HepG2 (cell line): ENCODE measurements at regions not wholly inside any gene's neighbourhood (a gene's known extent, or its start where the extent isn't known, plus 50 kb on each side); places are given as distances from the start of the nearest gene placed in this dataset.

ENCODE experiments used
- ATAC-seq: fragments of 200-7000 bp; cut with Tn5 transposase; 3 replicates; pipeline ENCODE4 v1.9.1; 2020; ENCODE audit warnings: mild to moderate bottlenecking, moderate library complexity
- BruUV-seq: library from RNA; stranded (reverse); fragments of 400-500 nt; replicated peaks from 2 replicates; lab custom pipeline; 2021; lab: Mats Ljungman, UMichigan
- CTCF ChIA-PET: fragments of 300-600 bp; formaldehyde crosslinking; extraction: SDS; loops from one replicate; lab custom pipeline; 2021; ENCODE audit warnings: low total read pairs, inconsistent platforms, low intra/inter-chr PET ratio; lab: Yijun Ruan, JAX
- POLR2A ChIA-PET: fragments of 350-600 bp; sonication (Branson Sonifier 250); formaldehyde crosslinking; loops from one replicate; lab custom pipeline; 2020; ENCODE audit warnings: antibody characterized with exemption, inconsistent platforms; lab: Yijun Ruan, JAX
- DNase-seq: peaks from one replicate; pipeline ENCODE4 v3.0.0-alpha.2; 2015; ENCODE audit warnings: low spot score
- FAIRE-seq: peaks from 3 replicates; lab custom pipeline; 2011; peaks lifted over from hg19 to GRCh38; lab: Jason Lieb, UNC
- H2AFZ ChIP-seq: one replicate; pipeline ENCODE4 v1.6.1; 2011; ENCODE audit warnings: low read length, inconsistent platforms
- H3K27ac ChIP-seq: fragments of 300-600 bp; 3 replicates; pipeline ENCODE4 v1.8.0; 2011; ENCODE audit warnings: mixed run types, mild to moderate bottlenecking, mixed read lengths, low read length, inconsistent platforms; ENCODE audit not compliant: insufficient read depth; ENCODE audit errors: extremely low read length
- H3K27me3 ChIP-seq, 2 experiments: fragments of 200-600 bp in 1 of 2; 2 replicates in 1 of 2; 3 replicates in 1 of 2; pipeline versions ENCODE4 v1.6.0 to v1.8.0; 2011; ENCODE audit warnings: low read length in 2 of 2, mild to moderate bottlenecking in 2 of 2, moderate library complexity in 2 of 2, inconsistent platforms in 1 of 2; ENCODE audit not compliant: insufficient read depth in 2 of 2, control insufficient read depth in 1 of 2
- H3K36me3 ChIP-seq, 2 experiments: fragments of 200-600 bp in 1 of 2; replicated peaks in 1 of 2; 2 replicates in 1 of 2; 3 replicates in 1 of 2; pipeline versions ENCODE4 v1.5.1 to v1.8.0; 2011; ENCODE audit warnings: low read length in 2 of 2, inconsistent platforms in 1 of 2; ENCODE audit not compliant: insufficient read depth in 2 of 2, control insufficient read depth in 1 of 2
- H3K4me1 ChIP-seq: 2 replicates; pipeline ENCODE4 v1.5.1; 2012; ENCODE audit warnings: low read length, inconsistent platforms; ENCODE audit not compliant: insufficient read depth
- H3K4me2 ChIP-seq: 2 replicates; pipeline ENCODE4 v1.6.0; 2011; ENCODE audit warnings: low read depth, low read length, inconsistent platforms
- H3K4me3 ChIP-seq, 3 experiments: fragments of 200-600 bp in 1 of 3; sonication (generic), shearing (Covaris generic) in 1 of 3; replicated peaks in 1 of 3; 2 replicates each; pipeline ENCODE4 v1.5.1; 2011 to 2016; ENCODE audit warnings: low read length in 3 of 3, inconsistent platforms in 2 of 3, low read depth in 2 of 3, mild to moderate bottlenecking in 2 of 3, control low read depth in 1 of 3, mixed read lengths in 1 of 3; ENCODE audit not compliant: insufficient read depth in 1 of 3
- H3K79me2 ChIP-seq: one replicate; pipeline ENCODE4 v1.6.1; 2011; ENCODE audit warnings: low read length, inconsistent platforms; ENCODE audit not compliant: insufficient read depth
- H3K9ac ChIP-seq: 2 replicates; pipeline ENCODE4 v1.6.0; 2011; ENCODE audit warnings: mild to moderate bottlenecking, low read depth, low read length, inconsistent platforms; ENCODE audit not compliant: insufficient read depth
- H3K9me3 ChIP-seq: 2 replicates; pipeline ENCODE4 v1.5.1; 2012; ENCODE audit warnings: mild to moderate bottlenecking, low read length
- H4K20me1 ChIP-seq: 2 replicates; pipeline ENCODE4 v1.6.0; 2011; ENCODE audit warnings: inconsistent platforms, mild to moderate bottlenecking, low read length, moderate library complexity; ENCODE audit not compliant: insufficient read depth
- DZIP1 ChIP-seq: sonication (generic); formaldehyde crosslinking; IDR thresholded peaks from 2 replicates; pipeline ENCODE4 v1.5.0; 2020; ENCODE audit warnings: mild to moderate bottlenecking, missing genetic modification reagents
- GRHL1 ChIP-seq: sonication (generic); formaldehyde crosslinking; conservative IDR thresholded peaks from 2 replicates; pipeline ENCODE4 v1.8.0; 2022; ENCODE audit warnings: missing genetic modification reagents
- PHF21A ChIP-seq: sonication (generic); formaldehyde crosslinking; IDR thresholded peaks from 2 replicates; pipeline ENCODE4 v1.5.0; 2020; ENCODE audit warnings: mild to moderate bottlenecking, missing genetic modification reagents
- YEATS4 ChIP-seq: sonication (generic); formaldehyde crosslinking; IDR thresholded peaks from 2 replicates; pipeline ENCODE4 v1.4.0; 2020; ENCODE audit warnings: missing genetic modification reagents, borderline replicate concordance
- ZMYM3 ChIP-seq: sonication (generic); formaldehyde crosslinking; IDR thresholded peaks from 2 replicates; pipeline ENCODE4 v1.5.1; 2020; ENCODE audit warnings: mild to moderate bottlenecking, missing genetic modification reagents
- ZNF687 ChIP-seq: sonication (generic); formaldehyde crosslinking; IDR thresholded peaks from 2 replicates; pipeline ENCODE4 v1.5.1; 2020; ENCODE audit warnings: mild to moderate bottlenecking, missing genetic modification reagents, moderate library complexity
- WGBS: methylation state at CpG from one replicate; pipeline ENCODE4 v1.1.6; 2017; ENCODE audit warnings: low lambda C conversion rate; 5-methylcytosine and 5-hydroxymethylcytosine counted together
- in situ Hi-C: cut with HindIII; loops from 2 replicates; pipeline ENCODE4 v1.10.0; 2017; ENCODE audit warnings: low pct_unique_long_range_greater_than_20kb; ENCODE audit not compliant: extremely low pct_ligation_motif_present
- intact Hi-C: fragments of 100-400 bp; cut with micrococcal nuclease; formaldehyde crosslinking; loops from one replicate; pipeline ENCODE4 v1.10.0; 2022; ENCODE audit not compliant: unreplicated experiment

DNA sequence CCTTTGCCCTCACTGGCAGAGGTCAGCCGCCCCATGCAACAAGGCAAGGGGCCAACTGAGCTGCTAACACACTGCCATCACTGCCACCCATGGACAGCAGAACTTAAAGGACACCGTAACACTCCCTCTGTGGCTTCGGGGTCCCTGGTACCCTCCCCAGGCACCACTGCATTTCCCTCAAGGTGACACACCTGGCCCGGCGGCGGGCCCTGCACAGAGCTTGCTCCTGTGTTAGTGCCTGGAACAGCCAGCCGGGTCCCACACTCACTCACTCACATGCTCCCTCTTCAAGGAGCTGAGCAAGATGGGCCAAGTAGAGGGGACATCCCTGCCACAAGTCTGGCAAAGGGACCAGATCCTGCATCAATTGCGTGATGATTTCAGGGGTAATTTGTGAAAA is 126.5 kb upstream of the SOX4 start:
- 84% methylated on average over 7 of the region's 8 CpGs for WGBS
- Histone ChIP-seq H3K36me3 (no peaks in the 10 kb centered on the region), H3K27me3 (no peaks in the 10 kb centered on the region), H3K4me2 (no peak overlapping the region), H3K9me3 (no peaks in the 10 kb centered on the region), H3K4me3 (no peak overlapping the region)
- POLR2A ChIA-PET: interaction anchor here (1.5 kb wide), 1 partner anchor 15 kb away, joined by 4 read pairs; no protein-coding TSS in a partner anchor
- intact Hi-C loops: no loop called here
- CTCF ChIA-PET: no interaction called here
- TF ChIP-seq ZNF687 (CRISPR knock-in tag) (peak; percentile 24; the same call in 1 of the 2 replicates), ZMYM3 (CRISPR knock-in tag) (no peak)
- TF ChIP-seq, all 625 proteins: peak for 1
- no peaks in the 10 kb centered on the region for H3K79me2 ChIP-seq
- H3K4me1 ChIP-seq: peaks cover 28% of the 10 kb centered on the region
- BruUV-seq: no TSS peak
- H2AFZ ChIP-seq: no peak overlapping the region
- H4K20me1 ChIP-seq: no peaks in the 10 kb centered on the region
- in situ Hi-C loops: no loop called here
- no peak for ATAC-seq
- H3K27ac ChIP-seq: no peak overlapping the region
- FAIRE-seq: no peak
- DNase-seq: no peak
- no peak overlapping the region for H3K9ac ChIP-seq

- FAIRE-seq: no peak
- no peak overlapping the region for H2AFZ ChIP-seq
- no peaks in the 10 kb centered on the region for H3K27me3 ChIP-seq
- no peaks in the 10 kb centered on the region for H4K20me1 ChIP-seq
- DNase-seq: no peak
- no peaks in the 10 kb centered on the region for H3K79me2 ChIP-seq
- H3K36me3 ChIP-seq: no peaks in the 10 kb centered on the region
- ChIA-PET CTCF (no interaction called here), POLR2A (interaction anchor here (1.1 to 1.8 kb wide), 3 partner anchors 11 to 120 kb away, joined by 3 to 11 read pairs (median 5); no protein-coding TSS in a partner anchor)
- no TSS peak for BruUV-seq
- in situ Hi-C loops (no loop called here), intact Hi-C loops (no loop called here)
- H3K4me1 ChIP-seq: peaks cover 28% of the 10 kb centered on the region
- H3K4me2 ChIP-seq: peak overlapping the region; percentile 44; the same call in 1 of the 2 replicates
- H3K27ac ChIP-seq: peak overlapping the region; percentile 39
- no peaks in the 10 kb centered on the region for H3K9me3 ChIP-seq
- ATAC-seq: peak; percentile 87
- H3K4me3 ChIP-seq: no peak overlapping the region
- H3K9ac ChIP-seq: no peak overlapping the region
- 44% methylated on average over 1 of the region's 1 CpG for WGBS
- no peak; the same call in 1 of the 2 replicates for TF ChIP-seq YEATS4
- no peak for TF ChIP-seq GRHL1 (CRISPR knock-in tag)
- no peak for TF ChIP-seq DZIP1 (CRISPR knock-in tag)
- no peak for TF ChIP-seq PHF21A (CRISPR knock-in tag)
These were observed 125.1 kb upstream of the SOX4 start for GRCh38 chr6:21468461-21468860.
